ENCODE measurements at regions not wholly inside any gene's neighbourhood (a gene's known extent, or its start where the extent isn't known, plus 50 kb on each side); places are given as distances from the start of the nearest gene placed in this dataset.
"Not testable (repeated sequence)": the region's sequence is repeated elsewhere in the genome, so short reads cannot be mapped to it uniquely, and the experiment has no call there.

- DNase-seq (ENCODE audit: low read depth in 2 of 2): no peak
Observed at GRCh38 chr12:46492471-46493085, 120.0 kb upstream of the SLC38A2 start.

DNA sequence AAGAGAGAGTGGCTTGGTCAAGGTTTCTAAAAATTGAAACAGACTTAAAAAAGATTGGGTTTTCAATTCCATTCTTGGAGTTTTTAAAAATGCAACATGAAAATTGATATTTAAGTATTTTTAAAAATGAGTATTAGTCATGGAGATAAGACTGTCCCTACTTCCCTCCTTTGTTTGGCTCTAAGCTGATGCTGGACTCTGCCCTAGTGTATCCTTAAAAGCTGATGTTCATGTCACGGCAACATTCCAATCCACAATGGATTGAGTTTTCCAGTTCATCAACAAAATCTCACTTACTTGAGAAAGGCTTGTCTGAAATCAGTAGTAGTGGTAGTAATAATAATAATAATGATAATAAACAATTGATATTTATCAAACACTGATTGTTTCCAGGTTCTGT, 119.0 kb upstream of the SLC38A2 start:
- no peak for DNase-seq (ENCODE audit: low read depth in 2 of 2)

DNA sequence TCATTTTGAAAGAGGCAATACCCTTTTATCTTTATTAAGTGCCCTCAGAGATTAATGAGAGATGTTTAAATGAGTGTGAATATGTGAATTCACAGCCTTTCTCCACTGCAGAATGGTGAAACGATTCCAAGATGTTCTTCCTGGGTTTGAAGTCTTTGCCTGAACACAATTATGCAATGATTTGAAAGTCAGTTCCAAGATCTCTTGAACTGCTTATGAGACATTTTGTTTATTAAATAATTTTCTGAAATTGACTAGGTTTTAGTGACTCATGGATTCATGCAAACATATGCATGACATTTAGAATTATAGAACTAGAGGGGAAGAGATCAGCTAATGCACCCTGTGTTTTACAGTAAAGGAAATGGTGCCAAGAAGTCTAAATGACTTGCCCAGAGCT, 118.1 kb upstream of the SLC38A2 start:
- no peak for DNase-seq (ENCODE audit: low read depth in 2 of 2)

- DNase-seq (ENCODE audit: low read depth in 2 of 2): no peak
Observed at GRCh38 chr12:46489951-46490388, 117.4 kb upstream of the SLC38A2 start.

GRCh38 chr12:46487567-46488131, 115.1 kb upstream of the SLC38A2 start:
- DNase-seq (ENCODE audit: low read depth in 2 of 2): no peak

- DNase-seq (ENCODE audit: low read depth in 2 of 2): no peak
Observed at GRCh38 chr12:46486588-46486987, 114.0 kb upstream of the SLC38A2 start.

DNA sequence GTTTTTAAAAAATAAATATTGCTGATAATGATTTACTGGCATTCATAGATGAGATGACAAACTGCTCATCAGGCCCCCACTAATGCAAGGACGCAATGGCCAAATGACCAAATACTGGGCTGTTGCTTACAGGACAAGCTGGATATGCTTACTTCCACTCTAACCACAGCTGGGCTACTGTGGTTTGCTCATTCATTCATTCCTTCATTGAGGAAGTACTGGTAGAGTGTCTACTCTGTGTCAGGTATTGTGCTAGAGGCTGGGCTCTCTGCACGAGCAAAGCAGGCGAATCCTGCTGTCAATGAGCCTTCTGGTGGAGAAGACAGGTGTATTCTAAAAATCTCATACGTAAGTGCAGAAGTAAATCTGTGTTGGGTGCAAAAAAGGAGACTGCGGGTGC, 113.3 kb upstream of the SLC38A2 start:
- DNase-seq (ENCODE audit: low read depth in 2 of 2): no peak

GRCh38 chr12:46484396-46485061, 112.0 kb upstream of the SLC38A2 start:
- DNase-seq (ENCODE audit: low read depth in 2 of 2): no peak

- DNase-seq (ENCODE audit: low read depth in 2 of 2): no peak
Observed at GRCh38 chr12:46483572-46484395, 111.2 kb upstream of the SLC38A2 start.

GRCh38 chr12:46480724-46481123, 108.2 kb upstream of the SLC38A2 start:
- DNase-seq (ENCODE audit: low read depth in 2 of 2): no peak

DNA sequence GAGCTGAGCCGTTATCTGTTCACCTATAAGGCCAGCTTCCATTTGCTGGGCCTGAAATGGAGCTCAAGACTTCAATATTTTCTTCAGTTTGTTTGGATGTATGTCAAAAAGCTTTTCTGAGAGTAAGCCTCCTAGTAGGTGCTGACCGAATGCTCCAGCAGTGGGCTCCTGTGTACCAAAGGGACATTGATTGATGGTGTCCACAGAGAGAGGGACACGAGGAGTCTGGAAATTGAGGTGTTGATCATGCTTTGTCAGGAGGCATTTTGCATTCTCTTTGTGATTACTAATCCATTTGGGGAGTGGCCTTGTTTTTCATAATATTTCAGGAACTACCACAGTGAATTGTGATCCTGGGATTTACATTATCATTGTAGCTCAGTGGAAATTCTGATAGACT, 107.7 kb upstream of the SLC38A2 start:
- DNase-seq (ENCODE audit: low read depth in 2 of 2): no peak

DNA sequence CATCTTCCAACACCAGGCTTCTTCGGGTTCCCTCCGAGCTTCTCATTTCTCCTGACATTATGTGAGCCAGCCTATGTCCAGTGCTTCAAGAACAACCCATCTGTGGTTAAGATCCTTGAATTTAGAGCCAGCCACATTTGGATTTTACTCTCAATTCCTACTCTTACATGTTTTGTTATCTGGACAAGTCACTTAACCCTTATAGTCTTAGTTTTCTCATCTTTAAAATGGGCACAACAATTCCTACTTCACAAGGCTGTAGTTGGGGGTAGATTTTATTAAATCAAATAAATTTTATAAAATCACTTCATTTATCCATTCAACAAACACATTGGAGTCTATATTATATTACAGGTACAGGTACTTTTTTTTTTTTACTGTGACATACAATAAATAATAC, 105.5 kb upstream of the SLC38A2 start:
- no peak for DNase-seq (ENCODE audit: low read depth in 2 of 2)

- DNase-seq (ENCODE audit: low read depth in 2 of 2): no peak
Observed at GRCh38 chr12:46477541-46477940, 105.0 kb upstream of the SLC38A2 start.

DNA sequence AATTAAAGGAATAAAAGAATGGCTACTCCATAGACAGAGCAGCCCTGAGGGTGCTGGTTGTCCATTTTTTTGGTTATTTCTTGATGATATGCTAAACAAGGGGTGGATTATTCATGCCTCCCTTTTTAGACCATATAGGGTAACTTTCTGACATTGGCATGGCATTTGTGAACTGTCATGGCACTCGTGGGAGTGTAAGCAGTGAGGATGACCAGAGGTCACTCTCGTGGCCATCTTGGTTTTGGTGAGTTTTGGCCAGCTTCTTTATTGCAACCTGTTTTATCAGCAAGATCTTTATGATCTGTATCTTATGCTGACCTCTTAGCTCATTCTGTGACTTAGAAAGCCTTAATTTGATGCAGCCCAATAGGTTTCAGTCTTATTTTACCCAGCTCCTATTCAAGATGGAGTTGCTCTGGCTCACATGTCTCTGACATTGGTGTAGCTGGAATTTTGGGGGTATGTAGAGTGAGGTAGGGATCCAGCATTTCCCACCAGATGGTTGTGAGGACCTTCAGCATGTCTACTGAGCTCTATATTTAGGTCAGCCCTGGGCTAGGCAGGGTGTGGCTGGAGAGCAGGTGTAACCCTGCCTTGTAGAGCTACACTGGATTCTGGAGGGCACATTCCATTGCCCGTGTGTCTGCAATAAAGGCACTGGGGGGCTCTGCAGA, 103.5 kb upstream of the SLC38A2 start:
- no peak for DNase-seq (ENCODE audit: low read depth in 2 of 2)

- DNase-seq (ENCODE audit: low read depth in 2 of 2): not testable (repeated sequence)
Observed at GRCh38 chr12:46474385-46474784, 101.8 kb upstream of the SLC38A2 start.

DNA sequence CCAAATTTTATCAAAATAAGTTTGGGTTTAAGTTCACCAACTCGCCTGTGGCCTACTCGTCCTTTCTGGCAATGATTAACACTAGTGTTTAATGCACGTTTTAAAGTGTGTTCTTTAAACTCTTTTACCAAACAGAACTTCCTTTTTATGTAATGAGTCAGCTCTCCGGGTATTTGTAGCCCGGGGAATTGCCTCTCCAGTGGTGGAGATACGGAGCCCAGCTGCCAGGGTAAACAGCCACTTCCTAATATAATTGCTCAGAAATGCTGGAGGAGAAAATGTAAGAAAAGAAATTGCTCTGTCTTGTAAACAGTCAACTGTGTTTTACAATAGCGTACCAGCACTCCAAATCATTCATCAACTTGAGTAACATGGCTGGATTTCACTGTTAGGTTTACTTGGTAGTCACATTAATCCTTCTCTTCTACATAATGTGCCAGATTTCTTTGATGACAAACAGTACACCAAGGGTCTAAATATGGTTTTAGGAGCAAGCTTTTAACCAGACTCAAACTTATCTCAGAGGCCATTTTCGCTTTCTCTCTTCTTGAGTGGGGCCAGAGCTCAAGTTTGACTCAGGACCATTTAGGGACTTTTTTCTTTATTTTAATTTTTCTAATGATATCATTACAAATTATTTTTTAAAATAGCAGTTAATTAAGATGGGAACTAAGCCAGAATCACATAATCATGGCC, 101.2 kb upstream of the SLC38A2 start:
- DNase-seq (ENCODE audit: low read depth in 2 of 2): no peak

- DNase-seq (ENCODE audit: low read depth in 2 of 2): no peak
Observed at GRCh38 chr12:46472893-46473633, 100.5 kb upstream of the SLC38A2 start.

DNA sequence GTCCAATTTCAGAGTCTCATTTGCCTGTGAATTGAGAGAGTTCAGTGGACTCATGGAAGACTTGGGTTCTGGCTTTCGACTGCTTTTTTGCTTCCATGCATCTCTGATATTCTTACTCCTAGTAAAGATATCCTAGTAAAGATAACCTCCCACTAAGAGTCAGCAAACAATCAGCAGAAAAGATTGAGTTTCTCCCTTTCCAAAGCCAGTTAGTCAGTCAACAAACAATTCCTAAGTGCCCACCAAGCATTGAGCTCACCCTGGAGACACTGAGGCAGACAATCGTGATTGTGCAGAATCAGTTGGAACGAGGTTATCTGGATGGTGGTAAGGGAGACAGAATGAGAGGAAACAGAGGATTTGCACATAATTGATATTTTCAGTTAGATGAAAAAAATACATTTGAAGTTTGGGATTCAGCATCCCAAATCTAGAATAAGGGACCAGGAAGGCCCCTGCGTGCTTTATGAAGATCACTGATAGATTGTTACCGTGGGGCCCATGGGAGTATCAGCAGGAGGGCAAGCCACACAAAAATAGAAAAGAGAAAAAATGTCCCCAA, 99.7 kb upstream of the SLC38A2 start:
- DNase-seq (ENCODE audit: low read depth in 2 of 2): no peak

- no peak for DNase-seq (ENCODE audit: low read depth in 2 of 2)
Observed at GRCh38 chr12:46471404-46471803, 98.8 kb upstream of the SLC38A2 start.

DNA sequence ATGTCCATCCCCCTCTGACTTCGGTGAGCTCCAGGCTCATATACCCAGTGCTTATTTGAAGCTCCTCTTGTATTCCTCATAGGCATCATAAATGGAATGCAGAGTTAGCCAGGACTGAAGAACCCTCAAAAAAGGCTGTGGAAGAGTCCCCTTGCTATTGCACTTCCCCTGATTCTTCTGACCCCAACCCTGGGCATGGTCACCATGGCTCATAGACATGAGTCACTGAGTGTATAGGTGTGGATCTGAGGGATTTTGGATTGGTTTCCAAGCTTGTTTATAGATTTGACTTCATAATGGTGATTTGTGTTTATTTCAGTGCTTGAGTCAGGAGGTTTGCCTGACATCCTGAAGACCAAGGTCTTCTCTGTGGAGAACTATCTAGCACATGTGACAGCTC, 98.4 kb upstream of the SLC38A2 start:
- no peak for DNase-seq (ENCODE audit: low read depth in 2 of 2)
